ENCODE measurements at regions not wholly inside any gene's neighbourhood (a gene's known extent, or its start where the extent isn't known, plus 50 kb on each side); places are given as distances from the start of the nearest gene placed in this dataset.

DNA sequence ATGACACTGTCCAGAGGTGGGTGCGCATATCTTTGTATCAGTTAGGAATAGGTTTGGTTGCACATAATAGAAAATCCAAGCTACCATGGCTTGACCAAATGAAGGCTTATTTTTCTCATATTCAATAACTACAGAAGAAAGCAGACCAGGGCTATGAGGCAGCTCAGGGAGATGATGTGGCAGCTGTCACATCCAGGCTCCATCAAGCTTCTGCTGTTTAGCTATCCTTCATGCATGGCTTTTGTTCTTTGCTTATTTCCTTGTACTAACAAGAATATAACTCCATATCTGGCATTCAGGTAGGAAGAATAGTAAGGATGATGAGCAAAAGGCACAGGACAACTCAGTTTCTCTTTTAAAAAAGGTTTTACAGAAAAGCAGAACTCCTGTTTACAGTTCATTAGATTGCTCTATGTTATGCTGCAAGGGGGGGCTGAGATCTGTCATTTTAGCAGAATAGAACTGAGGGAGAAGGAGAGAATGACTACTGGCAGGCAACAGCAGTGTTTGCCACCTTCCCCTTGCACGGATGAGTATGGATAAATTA lies 336.1 kb downstream of the MLLT3 start:
- no peaks in the 10 kb centered on the region for H3K79me2 ChIP-seq (ENCODE audit: control insufficient read depth, insufficient read depth, low read length, poor library complexity)
- H3K36me3 ChIP-seq (ENCODE audit: control insufficient read depth in 1 of 2, insufficient read depth in 2 of 2, low read length in 2 of 2) = no peaks in the 10 kb centered on the region
- no peak overlapping the region for H3K23ac ChIP-seq (ENCODE audit: low read length)
- H3K79me1 ChIP-seq (ENCODE audit: low read length) = no peaks in the 10 kb centered on the region
- H4K91ac ChIP-seq (ENCODE audit: low read depth, low read length) = no peak overlapping the region
- no peak overlapping the region for H2BK120ac ChIP-seq (ENCODE audit: insufficient read depth, low read length, poor library complexity)
- H3K4me3 ChIP-seq (ENCODE audit: low read depth, low read length) = no peak overlapping the region
- no peak overlapping the region for H2BK5ac ChIP-seq (ENCODE audit: low read depth, low read length, poor library complexity)
- no peak for DNase-seq
- H3K4ac ChIP-seq (ENCODE audit: low read depth, low read length) = no peak overlapping the region
- no CpG with 5 or more reads among the region's 2 CpGs for WGBS (ENCODE audit: extremely low coverage, insufficient coverage, insufficient read length)
- H3K9ac ChIP-seq (ENCODE audit: low read length) = no peak overlapping the region
- no peak overlapping the region for H3K4me2 ChIP-seq (ENCODE audit: low read length)
- no peak overlapping the region for H4K12ac ChIP-seq (ENCODE audit: low read depth, low read length)
- H2AK5ac ChIP-seq (ENCODE audit: low read length) = no peak overlapping the region
- no peak overlapping the region for H3K14ac ChIP-seq (ENCODE audit: low read length)
- no peak overlapping the region for H2BK12ac ChIP-seq (ENCODE audit: low read length)
- peaks cover 2% of the 10 kb centered on the region for H3K9me3 ChIP-seq (ENCODE audit: insufficient read depth, low read depth, low read length)
- H3K18ac ChIP-seq (ENCODE audit: low read length) = no peak overlapping the region
- no peak overlapping the region for H2AFZ ChIP-seq (ENCODE audit: insufficient read depth, low read length, poor library complexity)
- H3K27ac ChIP-seq (ENCODE audit: low read depth, low read length) = no peak overlapping the region
- no peaks in the 10 kb centered on the region for H3K27me3 ChIP-seq (ENCODE audit: insufficient read depth, low read length)
- H3K4me1 ChIP-seq (ENCODE audit: control insufficient read depth in 1 of 2, insufficient read depth in 2 of 2, low read length in 2 of 2) = no peaks in the 10 kb centered on the region
- H4K8ac ChIP-seq (ENCODE audit: low read depth, low read length) = no peak overlapping the region

DNA sequence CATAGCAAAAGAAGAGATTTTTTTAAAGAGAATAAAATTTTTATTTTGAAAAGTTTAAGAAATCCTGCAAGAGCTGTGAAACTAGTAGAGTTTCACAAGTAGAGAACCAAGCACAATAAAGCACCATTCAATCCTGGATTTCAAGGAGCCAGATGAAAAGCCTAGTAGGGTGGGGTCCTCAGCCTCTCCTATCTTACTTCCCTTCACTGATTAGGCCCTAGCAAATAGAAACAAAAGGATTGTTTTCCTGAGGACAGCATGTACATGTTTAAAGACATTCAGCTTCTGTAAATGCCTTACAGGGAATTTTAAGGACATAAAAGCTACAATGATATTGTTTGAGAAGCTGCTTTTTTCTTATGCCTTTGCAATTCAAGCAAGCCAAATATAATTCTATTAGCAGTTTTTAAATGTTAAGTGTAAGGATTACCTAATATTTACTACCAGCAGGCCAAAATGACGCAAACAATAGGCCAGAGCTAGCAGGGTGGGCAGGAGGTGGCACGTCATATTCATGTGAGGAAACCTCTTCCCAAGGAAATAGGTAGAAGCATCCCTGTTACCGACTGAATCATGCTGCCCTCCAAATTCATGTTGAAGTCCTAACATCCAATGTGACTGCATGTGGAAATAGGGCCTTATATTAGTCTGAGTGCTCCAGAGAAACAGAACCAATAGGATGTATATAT lies 337.6 kb downstream of the MLLT3 start:
- H3K4me2 ChIP-seq (ENCODE audit: low read length) = no peak overlapping the region
- WGBS (ENCODE audit: extremely low coverage, insufficient coverage, insufficient read length) = no CpG with 5 or more reads among the region's 3 CpGs

DNA sequence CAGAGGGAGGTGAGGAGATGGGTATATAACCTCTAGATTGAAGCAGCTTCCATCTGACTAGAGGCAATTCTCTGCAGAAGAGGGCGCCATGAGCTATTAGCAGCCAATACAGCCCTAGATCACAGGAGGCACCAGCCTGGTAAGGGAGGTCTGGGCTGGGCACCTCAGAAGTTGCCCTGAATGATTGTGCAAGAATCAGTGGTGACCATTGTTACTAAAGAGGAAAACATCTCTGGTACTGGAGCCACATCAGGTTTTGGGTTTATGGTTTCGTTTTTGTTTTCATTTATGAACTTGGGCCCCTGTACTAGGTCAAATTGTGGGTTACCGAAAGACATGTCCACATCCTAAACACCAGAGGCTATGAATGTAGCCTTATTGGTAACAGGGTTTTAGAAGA lies 342.0 kb downstream of the MLLT3 start:
- no peak for DNase-seq

More for the DNA sequence above, 337.6 kb downstream of the MLLT3 start:
- no peak overlapping the region for H4K12ac ChIP-seq (ENCODE audit: low read depth, low read length)
- no peak overlapping the region for H4K91ac ChIP-seq (ENCODE audit: low read depth, low read length)
- no peak overlapping the region for H2BK12ac ChIP-seq (ENCODE audit: low read length)
- no peak overlapping the region for H3K18ac ChIP-seq (ENCODE audit: low read length)
- H2AFZ ChIP-seq (ENCODE audit: insufficient read depth, low read length, poor library complexity) = no peak overlapping the region
- H3K36me3 ChIP-seq (ENCODE audit: control insufficient read depth in 1 of 2, insufficient read depth in 2 of 2, low read length in 2 of 2) = no peaks in the 10 kb centered on the region
- no peaks in the 10 kb centered on the region for H3K4me1 ChIP-seq (ENCODE audit: control insufficient read depth in 1 of 2, insufficient read depth in 2 of 2, low read length in 2 of 2)
- H3K27me3 ChIP-seq (ENCODE audit: insufficient read depth, low read length) = no peaks in the 10 kb centered on the region
- no peaks in the 10 kb centered on the region for H3K79me1 ChIP-seq (ENCODE audit: low read length)
- no peak overlapping the region for H4K8ac ChIP-seq (ENCODE audit: low read depth, low read length)
- H2BK120ac ChIP-seq (ENCODE audit: insufficient read depth, low read length, poor library complexity) = no peak overlapping the region
- H3K23ac ChIP-seq (ENCODE audit: low read length) = no peak overlapping the region
- H3K4ac ChIP-seq (ENCODE audit: low read depth, low read length) = no peak overlapping the region
- H3K27ac ChIP-seq (ENCODE audit: low read depth, low read length) = no peak overlapping the region
- no peaks in the 10 kb centered on the region for H3K79me2 ChIP-seq (ENCODE audit: control insufficient read depth, insufficient read depth, low read length, poor library complexity)
- peaks cover 2% of the 10 kb centered on the region for H3K9me3 ChIP-seq (ENCODE audit: insufficient read depth, low read depth, low read length)
- no peak overlapping the region for H3K9ac ChIP-seq (ENCODE audit: low read length)
- no peak overlapping the region for H2BK5ac ChIP-seq (ENCODE audit: low read depth, low read length, poor library complexity)
- no peak overlapping the region for H3K4me3 ChIP-seq (ENCODE audit: low read depth, low read length)
- DNase-seq = peak in 1 of 2 donors; percentile 5
- H2AK5ac ChIP-seq (ENCODE audit: low read length) = no peak overlapping the region
- no peak overlapping the region for H3K14ac ChIP-seq (ENCODE audit: low read length)

DNA sequence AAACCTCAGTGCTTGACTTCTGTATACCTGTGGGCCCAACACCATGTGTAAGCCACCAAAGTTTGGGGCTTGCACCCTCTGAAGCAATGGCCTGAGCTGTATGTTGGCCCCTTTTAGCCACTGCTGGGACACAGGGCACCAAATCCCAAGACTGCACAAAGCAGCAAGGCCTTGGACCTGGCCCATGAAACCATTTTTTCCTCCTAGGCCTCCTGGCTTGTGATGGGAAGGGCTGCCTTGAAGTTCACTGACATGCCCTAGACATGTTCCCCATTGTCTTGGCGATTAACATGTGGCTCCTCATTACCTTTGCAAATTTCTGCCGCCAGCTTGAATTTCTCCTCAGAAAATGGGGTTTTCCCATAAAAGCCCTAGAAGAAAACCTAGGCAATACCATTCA lies 345.5 kb downstream of the MLLT3 start:
- Histone ChIP-seq H3K18ac (ENCODE audit: low read length) (no peak overlapping the region), H4K12ac (ENCODE audit: low read depth, low read length) (no peak overlapping the region), H3K23ac (ENCODE audit: low read length) (no peak overlapping the region), H3K4me2 (ENCODE audit: low read length) (no peak overlapping the region), H4K8ac (ENCODE audit: low read depth, low read length) (no peak overlapping the region), H2AFZ (ENCODE audit: insufficient read depth, low read length, poor library complexity) (no peak overlapping the region), H3K79me2 (ENCODE audit: control insufficient read depth, insufficient read depth, low read length, poor library complexity) (no peaks in the 10 kb centered on the region), H3K79me1 (ENCODE audit: low read length) (no peaks in the 10 kb centered on the region), H2BK12ac (ENCODE audit: low read length) (no peak overlapping the region), H3K4ac (ENCODE audit: low read depth, low read length) (no peak overlapping the region), H3K4me1 (ENCODE audit: control insufficient read depth in 1 of 2, insufficient read depth in 2 of 2, low read length in 2 of 2) (no peaks in the 10 kb centered on the region), H4K91ac (ENCODE audit: low read depth, low read length) (no peak overlapping the region), H2BK5ac (ENCODE audit: low read depth, low read length, poor library complexity) (no peak overlapping the region), H3K9ac (ENCODE audit: low read length) (no peak overlapping the region), H3K9me3 (ENCODE audit: insufficient read depth, low read depth, low read length) (peaks cover 9% of the 10 kb centered on the region), H3K14ac (ENCODE audit: low read length) (no peak overlapping the region), H3K27ac (ENCODE audit: low read depth, low read length) (no peak overlapping the region), H3K27me3 (ENCODE audit: insufficient read depth, low read length) (no peaks in the 10 kb centered on the region), H2BK120ac (ENCODE audit: insufficient read depth, low read length, poor library complexity) (no peak overlapping the region), H2AK5ac (ENCODE audit: low read length) (no peak overlapping the region), H3K36me3 (ENCODE audit: control insufficient read depth in 1 of 2, insufficient read depth in 2 of 2, low read length in 2 of 2) (no peaks in the 10 kb centered on the region), H3K4me3 (ENCODE audit: low read depth, low read length) (no peak overlapping the region)
- WGBS (ENCODE audit: extremely low coverage, insufficient coverage, insufficient read length) = no CpG with 5 or more reads among the region's 2 CpGs
- no peak for DNase-seq

More for the DNA sequence above, 342.0 kb downstream of the MLLT3 start:
- Histone ChIP-seq H3K36me3 (ENCODE audit: control insufficient read depth in 1 of 2, insufficient read depth in 2 of 2, low read length in 2 of 2) (no peaks in the 10 kb centered on the region), H4K8ac (ENCODE audit: low read depth, low read length) (no peak overlapping the region), H2BK5ac (ENCODE audit: low read depth, low read length, poor library complexity) (no peak overlapping the region), H3K79me2 (ENCODE audit: control insufficient read depth, insufficient read depth, low read length, poor library complexity) (no peaks in the 10 kb centered on the region), H3K4me1 (ENCODE audit: control insufficient read depth in 1 of 2, insufficient read depth in 2 of 2, low read length in 2 of 2) (no peaks in the 10 kb centered on the region), H3K27ac (ENCODE audit: low read depth, low read length) (no peak overlapping the region), H3K4me3 (ENCODE audit: low read depth, low read length) (no peak overlapping the region), H2AFZ (ENCODE audit: insufficient read depth, low read length, poor library complexity) (no peak overlapping the region), H4K12ac (ENCODE audit: low read depth, low read length) (no peak overlapping the region), H3K4me2 (ENCODE audit: low read length) (no peak overlapping the region), H4K91ac (ENCODE audit: low read depth, low read length) (no peak overlapping the region), H2BK12ac (ENCODE audit: low read length) (no peak overlapping the region), H3K18ac (ENCODE audit: low read length) (no peak overlapping the region), H3K23ac (ENCODE audit: low read length) (no peak overlapping the region), H2BK120ac (ENCODE audit: insufficient read depth, low read length, poor library complexity) (no peak overlapping the region), H3K27me3 (ENCODE audit: insufficient read depth, low read length) (no peaks in the 10 kb centered on the region), H3K4ac (ENCODE audit: low read depth, low read length) (no peak overlapping the region), H3K9ac (ENCODE audit: low read length) (no peak overlapping the region), H3K79me1 (ENCODE audit: low read length) (no peaks in the 10 kb centered on the region), H2AK5ac (ENCODE audit: low read length) (no peak overlapping the region), H3K9me3 (ENCODE audit: insufficient read depth, low read depth, low read length) (peaks cover 6% of the 10 kb centered on the region), H3K14ac (ENCODE audit: low read length) (no peak overlapping the region)
- WGBS (ENCODE audit: extremely low coverage, insufficient coverage, insufficient read length) = no CpG with 5 or more reads among the region's 3 CpGs

All from trophoblast cell (in vitro differentiated cells and primary cell).